Neural cell (in vitro differentiated cells): ENCODE measurements at regions not wholly inside any gene's neighbourhood (a gene's known extent, or its start where the extent isn't known, plus 50 kb on each side); places are given as distances from the start of the nearest gene placed in this dataset.

ENCODE experiments used
- CTCF ChIP-seq: fragments of 450-650 bp; IDR thresholded peaks from 2 replicates; pipeline ENCODE4 v1.5.1; 2014; ENCODE audit warnings: antibody characterized with exemption, mild to moderate bottlenecking, moderate library complexity; ENCODE audit not compliant: poor library complexity, severe bottlenecking
- EP300 ChIP-seq: fragments of 450-650 bp; conservative IDR thresholded peaks from 2 replicates; pipeline ENCODE4 v1.6.1; 2014; ENCODE audit warnings: antibody characterized with exemption, mild to moderate bottlenecking, moderate library complexity; ENCODE audit not compliant: poor library complexity, severe bottlenecking
- EZH2 ChIP-seq: fragments of 200-600, 300-800 bp; shearing (Covaris generic), sonication (generic); IDR thresholded peaks from 2 replicates; pipeline ENCODE4 v1.6.1; 2014; ENCODE audit warnings: antibody characterized with exemption, low read length, borderline replicate concordance, mild to moderate bottlenecking; ENCODE audit not compliant: insufficient read depth, poor library complexity, severe bottlenecking
- MXI1 ChIP-seq: fragments of 450-650 bp; conservative IDR thresholded peaks from 2 replicates; pipeline ENCODE4 v1.6.1; 2014; ENCODE audit warnings: antibody characterized with exemption, mild to moderate bottlenecking; ENCODE audit not compliant: poor library complexity, severe bottlenecking
- POLR2AphosphoS5 ChIP-seq: IDR thresholded peaks from 2 replicates; pipeline ENCODE4 v1.6.1; 2012
- RAD21 ChIP-seq: fragments of 450-650 bp; conservative IDR thresholded peaks from 2 replicates; pipeline ENCODE4 v1.6.1; 2014; ENCODE audit warnings: antibody characterized with exemption, mild to moderate bottlenecking, moderate library complexity
- REST ChIP-seq: IDR thresholded peaks from 2 replicates; pipeline ENCODE4 v1.6.1; 2012; ENCODE audit warnings: borderline replicate concordance
- SMC3 ChIP-seq: fragments of 450-650 bp; conservative IDR thresholded peaks from 2 replicates; pipeline ENCODE4 v1.6.1; 2014; ENCODE audit warnings: antibody characterized with exemption, mild to moderate bottlenecking, moderate library complexity; ENCODE audit not compliant: poor library complexity
- TAF1 ChIP-seq: IDR thresholded peaks from 2 replicates; pipeline ENCODE4 v1.6.1; 2012; ENCODE audit warnings: low read depth

- TF ChIP-seq CTCF: no peak
- no peak for TF ChIP-seq EP300
- no peak for TF ChIP-seq REST
- no peak for TF ChIP-seq EZH2
- TF ChIP-seq POLR2AphosphoS5: no peak
- TF ChIP-seq RAD21: no peak
- no peak for TF ChIP-seq MXI1
- TF ChIP-seq TAF1: no peak
- no peak for TF ChIP-seq SMC3
These were observed 56.1 kb downstream of the PLXNA1 start for GRCh38 chr3:127038923-127039581.
